ENCODE measurements at regions not wholly inside any gene's neighbourhood (a gene's known extent, or its start where the extent isn't known, plus 50 kb on each side); places are given as distances from the start of the nearest gene placed in this dataset.

- no peak for DNase-seq
- Mint-ChIP-seq H3K36me3 (no peaks in the 10 kb centered on the region), H3K9me3 (peaks cover 2 to 7% (median 3%) of the 10 kb centered on the region in 6 donors), H3K27me3 (ENCODE audit: low read depth in 3 of 3) (no peaks in the 10 kb centered on the region), H3K27ac (no peak overlapping the region), H3K4me1 (no peaks in the 10 kb centered on the region), H3K4me3 (no peak overlapping the region)
These were observed 63.3 kb upstream of the LRRC3B start for GRCh38 chr3:26559227-26559626.

GRCh38 chr3:26560081-26560480 lies 62.5 kb upstream of the LRRC3B start:
- Mint-ChIP-seq H3K9me3 (peaks cover 0 to 7% (median 3%) of the 10 kb centered on the region in 6 donors), H3K4me1 (no peaks in the 10 kb centered on the region), H3K27me3 (ENCODE audit: low read depth in 3 of 3) (no peaks in the 10 kb centered on the region), H3K36me3 (no peaks in the 10 kb centered on the region), H3K4me3 (no peak overlapping the region), H3K27ac (no peak overlapping the region)
- no peak for DNase-seq

- Mint-ChIP-seq H3K9me3 (peaks cover 0 to 7% (median 1%) of the 10 kb centered on the region in 6 donors), H3K4me3 (no peak overlapping the region), H3K27me3 (ENCODE audit: low read depth in 3 of 3) (no peaks in the 10 kb centered on the region), H3K27ac (no peak overlapping the region), H3K36me3 (no peaks in the 10 kb centered on the region), H3K4me1 (no peaks in the 10 kb centered on the region)
- no peak for DNase-seq
These were observed 60.4 kb upstream of the LRRC3B start for GRCh38 chr3:26562021-26562768.
